GM19438 (cell line): ENCODE measurements at regions not wholly inside any gene's neighbourhood (a gene's known extent, or its start where the extent isn't known, plus 50 kb on each side); places are given as distances from the start of the nearest gene placed in this dataset.
"Not testable (repeated sequence)": the region's sequence is repeated elsewhere in the genome, so short reads cannot be mapped to it uniquely, and the experiment has no call there.

Experiments used
- ATAC-seq: cut with Tn5 transposase; IDR thresholded peaks from one replicate; pipeline ENCODE4 v1.9.1; 2021; ENCODE audit warnings: low read depth; ENCODE audit not compliant: unreplicated experiment

- no peak for ATAC-seq
Observed at GRCh38 chr14:85002846-85003245, 527.1 kb upstream of the FLRT2 start.

GRCh38 chr14:85003805-85004204 is 526.1 kb upstream of the FLRT2 start:
- no peak for ATAC-seq

GRCh38 chr14:85009506-85009905 is 520.4 kb upstream of the FLRT2 start:
- no peak for ATAC-seq

- no peak for ATAC-seq
Observed at GRCh38 chr14:85010186-85010585, 519.8 kb upstream of the FLRT2 start.

- ATAC-seq = no peak
Observed at GRCh38 chr14:85016496-85016895, 513.4 kb upstream of the FLRT2 start.

GRCh38 chr14:85023866-85024265 is 506.1 kb upstream of the FLRT2 start:
- not testable (repeated sequence) for ATAC-seq

- no peak for ATAC-seq
Observed at GRCh38 chr14:85024931-85025330, 505.0 kb upstream of the FLRT2 start.

- ATAC-seq = no peak
Observed at GRCh38 chr14:85027681-85028370, 502.1 kb upstream of the FLRT2 start.

- ATAC-seq = no peak
Observed at GRCh38 chr14:85037411-85037810, 492.5 kb upstream of the FLRT2 start.

GRCh38 chr14:85038526-85039352 is 491.2 kb upstream of the FLRT2 start:
- no peak for ATAC-seq

- no peak for ATAC-seq
Observed at GRCh38 chr14:85039353-85039626, 490.7 kb upstream of the FLRT2 start.

- no peak for ATAC-seq
Observed at GRCh38 chr14:85040046-85040685, 489.8 kb upstream of the FLRT2 start.

- ATAC-seq = no peak
Observed at GRCh38 chr14:85041618-85042017, 488.3 kb upstream of the FLRT2 start.

- no peak for ATAC-seq
Observed at GRCh38 chr14:85042301-85042700, 487.6 kb upstream of the FLRT2 start.

GRCh38 chr14:85050180-85050579 is 479.8 kb upstream of the FLRT2 start:
- ATAC-seq = no peak

GRCh38 chr14:85052646-85053045 is 477.3 kb upstream of the FLRT2 start:
- ATAC-seq = no peak

- ATAC-seq = no peak
Observed at GRCh38 chr14:85054178-85054577, 475.8 kb upstream of the FLRT2 start.

GRCh38 chr14:85056267-85056666 is 473.7 kb upstream of the FLRT2 start:
- ATAC-seq = no peak

- ATAC-seq = no peak
Observed at GRCh38 chr14:85057221-85057620, 472.7 kb upstream of the FLRT2 start.

GRCh38 chr14:85058150-85058549 is 471.8 kb upstream of the FLRT2 start:
- ATAC-seq = no peak

- ATAC-seq = no peak
Observed at GRCh38 chr14:85060121-85060520, 469.8 kb upstream of the FLRT2 start.

GRCh38 chr14:85061256-85061655 is 468.7 kb upstream of the FLRT2 start:
- no peak for ATAC-seq
